ENCODE measurements at regions not wholly inside any gene's neighbourhood (a gene's known extent, or its start where the extent isn't known, plus 50 kb on each side); places are given as distances from the start of the nearest gene placed in this dataset.

DNA sequence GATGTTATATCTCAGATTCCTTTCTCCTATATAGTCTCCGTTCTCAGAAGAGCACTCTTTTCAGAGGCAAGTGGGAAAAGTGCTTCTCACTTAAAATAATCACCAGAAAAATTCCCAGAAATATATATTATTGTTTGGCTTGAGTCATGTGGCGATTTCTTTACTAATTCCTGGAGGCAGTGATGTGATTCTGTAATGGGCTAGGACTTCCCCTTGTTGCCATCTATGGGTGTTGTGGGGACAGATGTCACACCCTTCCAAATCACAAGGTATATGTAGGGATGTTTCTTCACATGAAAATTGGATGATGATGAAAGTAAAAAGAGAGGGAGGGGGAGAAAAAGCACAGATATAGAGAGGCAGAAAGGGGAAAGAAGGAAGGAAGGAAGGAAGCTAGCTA, 553.4 kb downstream of the PPP4R3C start:
- TF ChIP-seq, protein P1, sequence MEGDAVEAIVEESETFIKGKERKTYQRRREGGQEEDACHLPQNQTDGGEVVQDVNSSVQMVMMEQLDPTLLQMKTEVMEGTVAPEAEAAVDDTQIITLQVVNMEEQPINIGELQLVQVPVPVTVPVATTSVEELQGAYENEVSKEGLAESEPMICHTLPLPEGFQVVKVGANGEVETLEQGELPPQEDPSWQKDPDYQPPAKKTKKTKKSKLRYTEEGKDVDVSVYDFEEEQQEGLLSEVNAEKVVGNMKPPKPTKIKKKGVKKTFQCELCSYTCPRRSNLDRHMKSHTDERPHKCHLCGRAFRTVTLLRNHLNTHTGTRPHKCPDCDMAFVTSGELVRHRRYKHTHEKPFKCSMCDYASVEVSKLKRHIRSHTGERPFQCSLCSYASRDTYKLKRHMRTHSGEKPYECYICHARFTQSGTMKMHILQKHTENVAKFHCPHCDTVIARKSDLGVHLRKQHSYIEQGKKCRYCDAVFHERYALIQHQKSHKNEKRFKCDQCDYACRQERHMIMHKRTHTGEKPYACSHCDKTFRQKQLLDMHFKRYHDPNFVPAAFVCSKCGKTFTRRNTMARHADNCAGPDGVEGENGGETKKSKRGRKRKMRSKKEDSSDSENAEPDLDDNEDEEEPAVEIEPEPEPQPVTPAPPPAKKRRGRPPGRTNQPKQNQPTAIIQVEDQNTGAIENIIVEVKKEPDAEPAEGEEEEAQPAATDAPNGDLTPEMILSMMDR (IDR thresholded peaks at IDR 0.05; ENCODE audit: insufficient read depth, missing control alignments) = no peak
- DNase-seq (ENCODE audit: insufficient read length, low spot score) = no peak
- FAIRE-seq = no peak

DNA sequence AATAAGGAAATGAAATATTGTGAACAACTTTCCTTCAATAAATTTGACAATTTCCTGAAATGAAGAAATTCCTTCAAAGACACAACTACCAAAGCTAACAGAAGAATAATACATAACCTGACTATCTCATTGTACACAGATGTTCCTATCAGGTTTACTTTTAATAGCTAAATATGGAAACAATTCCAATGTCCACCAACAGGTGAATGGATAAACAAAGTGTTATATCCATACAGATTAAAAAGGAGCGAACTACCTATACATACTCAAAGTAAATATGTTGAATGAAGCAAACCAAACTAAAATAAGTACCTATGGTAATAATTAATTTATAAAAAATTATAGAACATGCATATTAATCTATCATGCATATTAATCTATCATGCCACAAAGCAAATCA, 554.9 kb downstream of the PPP4R3C start:
- FAIRE-seq (no peak), DNase-seq (ENCODE audit: insufficient read length, low spot score) (no peak)
- TF ChIP-seq, protein P1 (IDR thresholded peaks at IDR 0.05; ENCODE audit: insufficient read depth, missing control alignments) = no peak

DNA sequence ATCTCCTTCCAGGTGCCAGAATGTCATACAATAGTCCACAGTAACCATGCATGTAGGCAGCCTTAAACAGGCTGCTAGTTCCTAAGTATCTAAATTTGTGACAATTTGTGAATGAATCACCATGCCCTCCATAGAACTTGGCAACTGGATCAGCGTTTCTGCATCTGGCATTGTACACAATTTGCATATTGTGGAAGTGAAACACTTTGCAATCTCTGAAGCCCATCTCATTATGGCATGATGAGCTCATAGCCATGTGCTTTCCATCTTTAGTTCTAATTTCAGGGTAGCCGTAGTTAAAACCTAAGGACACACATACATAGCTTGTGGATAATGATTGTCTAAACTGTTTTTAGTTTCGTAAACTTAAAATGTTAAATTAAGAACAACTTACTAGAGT, 573.6 kb downstream of the PPP4R3C start:
- DNase-seq (ENCODE audit: insufficient read length, low spot score) (no peak), FAIRE-seq (no peak)
- TF ChIP-seq, protein P1 (IDR thresholded peaks at IDR 0.05; ENCODE audit: insufficient read depth, missing control alignments) = no peak

DNA sequence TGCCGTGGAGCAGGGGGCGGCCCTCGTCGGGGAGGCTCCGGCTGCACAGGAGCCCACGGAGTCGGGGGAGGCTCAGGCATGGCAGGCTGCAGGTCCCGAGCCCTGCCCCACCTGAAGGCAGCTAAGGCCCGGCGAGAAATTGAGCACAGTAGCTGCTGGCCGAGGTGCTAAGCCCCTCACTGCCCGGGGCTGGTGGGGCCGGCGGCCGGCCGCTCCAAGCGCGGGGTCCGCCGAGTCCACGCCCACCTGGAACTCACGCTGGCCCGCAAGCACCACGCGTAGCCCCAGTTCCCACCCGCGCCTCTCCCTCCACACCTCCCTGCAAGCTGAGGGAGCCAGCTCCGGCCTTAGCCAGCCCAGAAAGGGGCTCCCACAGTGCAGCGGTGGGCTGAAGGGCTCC, 589.4 kb downstream of the PPP4R3C start:
- no peak for FAIRE-seq
- TF ChIP-seq, protein P1 (IDR thresholded peaks at IDR 0.05; ENCODE audit: insufficient read depth, missing control alignments) = no peak

DNA sequence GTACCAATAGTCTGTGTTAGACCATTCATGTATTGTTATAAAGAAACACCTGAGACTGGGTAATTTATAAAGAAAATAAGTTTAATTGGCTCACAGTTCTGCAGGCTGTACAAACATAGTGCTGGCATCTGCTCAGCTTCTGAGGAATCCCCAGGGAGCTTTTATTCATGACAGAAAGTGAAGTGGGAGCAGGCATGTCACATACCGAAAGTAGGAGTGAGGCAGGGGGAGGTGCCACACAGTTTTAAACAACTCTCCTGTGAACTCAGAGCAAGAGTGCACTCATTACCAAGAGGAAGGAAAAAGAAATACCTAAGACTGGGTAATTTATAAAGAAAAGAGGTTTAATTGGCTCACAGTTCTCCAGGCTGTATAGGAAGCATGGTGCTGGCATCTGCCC, 591.2 kb downstream of the PPP4R3C start:
- no peak for DNase-seq (ENCODE audit: insufficient read length, low spot score)
- TF ChIP-seq, protein P1 (IDR thresholded peaks at IDR 0.05; ENCODE audit: insufficient read depth, missing control alignments) = no peak
- FAIRE-seq = no peak

More for the DNA sequence above, 589.4 kb downstream of the PPP4R3C start:
- DNase-seq (ENCODE audit: insufficient read length, low spot score) = no peak

DNA sequence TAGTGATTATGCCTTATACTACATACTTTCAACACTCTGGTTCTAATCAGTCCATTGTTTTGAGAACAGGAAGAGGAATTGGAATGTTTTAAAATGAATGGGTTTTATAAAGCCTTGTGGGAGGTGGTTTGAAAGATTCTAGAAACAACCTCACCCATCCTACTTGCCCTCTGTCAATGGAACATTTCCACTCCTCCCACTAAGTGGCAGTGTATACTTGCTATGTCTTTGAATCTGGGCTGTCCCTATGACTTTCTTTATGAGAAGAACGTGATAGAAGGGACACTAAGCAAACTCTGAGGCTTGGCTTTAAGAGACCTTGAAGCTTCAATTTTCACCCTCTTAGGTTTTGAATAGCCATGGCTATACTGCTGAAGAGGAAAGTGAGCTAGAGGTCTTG, 611.2 kb downstream of the PPP4R3C start:
- FAIRE-seq (no peak), DNase-seq (ENCODE audit: insufficient read length, low spot score) (no peak)

DNA sequence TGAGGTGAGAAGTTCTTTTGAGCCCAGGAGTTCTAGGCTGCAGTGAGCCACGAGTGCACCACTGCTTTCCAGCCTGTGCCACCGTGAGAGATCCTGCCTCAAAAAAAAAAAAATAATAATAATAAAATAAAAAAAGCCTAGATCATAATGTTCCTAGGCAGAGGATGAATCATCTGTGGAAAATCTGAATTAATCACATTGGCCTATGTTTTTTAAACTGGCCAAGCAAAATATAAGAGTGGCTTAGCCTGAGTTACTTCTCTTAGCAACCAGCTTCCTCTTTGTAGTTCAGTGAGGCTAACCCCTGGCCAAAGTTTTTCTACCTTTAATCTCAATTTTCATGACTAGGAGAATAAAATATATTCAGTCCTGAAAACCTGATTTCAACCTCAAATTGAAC, 614.6 kb downstream of the PPP4R3C start:
- DNase-seq (ENCODE audit: insufficient read length, low spot score) = no peak
- TF ChIP-seq, protein P1 (IDR thresholded peaks at IDR 0.05; ENCODE audit: insufficient read depth, missing control alignments) = no peak
- FAIRE-seq = no peak

More for the DNA sequence above, 611.2 kb downstream of the PPP4R3C start:
- TF ChIP-seq, protein P1 (IDR thresholded peaks at IDR 0.05; ENCODE audit: insufficient read depth, missing control alignments) = peak; percentile 20
